Mesendoderm (in vitro differentiated cells): ENCODE measurements at regions not wholly inside any gene's neighbourhood (a gene's known extent, or its start where the extent isn't known, plus 50 kb on each side); places are given as distances from the start of the nearest gene placed in this dataset.

Source experiments
- DNase-seq: peaks from one replicate; pipeline ENCODE4 v3.0.0; 2013
- H2AK5ac ChIP-seq: 2 replicates; pipeline ENCODE4 v1.6.1; 2013; ENCODE audit warnings: low read length, inconsistent platforms
- H2BK120ac ChIP-seq: 2 replicates; pipeline ENCODE4 v1.6.1; 2013; ENCODE audit warnings: low read depth, mild to moderate bottlenecking, low read length, moderate library complexity, mixed read lengths
- H2BK15ac ChIP-seq: replicated peaks from 2 replicates; pipeline ENCODE4 v1.6.1; 2013; ENCODE audit warnings: low read depth, mild to moderate bottlenecking, moderate library complexity
- H2BK5ac ChIP-seq: 2 replicates; pipeline ENCODE4 v1.6.1; 2013; ENCODE audit warnings: low read length, inconsistent platforms
- H3K18ac ChIP-seq: 2 replicates; pipeline ENCODE4 v1.6.1; 2013; ENCODE audit warnings: mild to moderate bottlenecking, low read length, mixed read lengths
- H3K23ac ChIP-seq: one replicate; pipeline ENCODE4 v1.6.1; 2013; ENCODE audit warnings: low read length
- H3K27ac ChIP-seq: 2 replicates; pipeline ENCODE4 v1.5.1; 2013; ENCODE audit warnings: low read depth, mild to moderate bottlenecking, inconsistent platforms, low read length, moderate library complexity
- H3K27me3 ChIP-seq: 2 replicates; pipeline ENCODE4 v1.6.1; 2013; ENCODE audit warnings: low read length, control low read depth, mild to moderate bottlenecking, inconsistent platforms; ENCODE audit not compliant: insufficient read depth, poor library complexity
- H3K36me3 ChIP-seq: 2 replicates; pipeline ENCODE4 v1.6.1; 2013; ENCODE audit warnings: low read length, inconsistent platforms; ENCODE audit not compliant: control insufficient read depth, insufficient read depth
- H3K4ac ChIP-seq: one replicate; pipeline ENCODE4 v1.6.1; 2013; ENCODE audit warnings: low read depth, mild to moderate bottlenecking, low read length, moderate library complexity
- H3K4me1 ChIP-seq: 2 replicates; pipeline ENCODE4 v1.6.1; 2013; ENCODE audit warnings: low read depth, low read length, inconsistent platforms; ENCODE audit not compliant: control insufficient read depth
- H3K4me2 ChIP-seq: 2 replicates; pipeline ENCODE4 v1.6.1; 2013; ENCODE audit warnings: low read length
- H3K4me3 ChIP-seq: 2 replicates; pipeline ENCODE4 v1.5.1; 2013; ENCODE audit warnings: mild to moderate bottlenecking, low read length
- H3K56ac ChIP-seq: one replicate; pipeline ENCODE4 v1.6.1; 2013; ENCODE audit warnings: low read length
- H3K79me1 ChIP-seq: 2 replicates; pipeline ENCODE4 v1.6.1; 2013; ENCODE audit warnings: low read length, inconsistent platforms
- H3K79me2 ChIP-seq: 2 replicates; pipeline ENCODE4 v1.6.1; 2013; ENCODE audit warnings: mild to moderate bottlenecking, low read length; ENCODE audit not compliant: control insufficient read depth, insufficient read depth
- H3K9ac ChIP-seq: 2 replicates; pipeline ENCODE4 v1.6.1; 2013; ENCODE audit warnings: low read length, inconsistent platforms
- H4K5ac ChIP-seq: one replicate; pipeline ENCODE4 v1.6.1; 2013; ENCODE audit warnings: low read length
- H4K8ac ChIP-seq: one replicate; pipeline ENCODE4 v1.6.1; 2013; ENCODE audit warnings: low read depth, mild to moderate bottlenecking, control low read depth, low read length, moderate library complexity
- WGBS: extraction: QIAGEN DNeasy Blood & Tissue Kit; methylation state at CpG from one replicate; pipeline ENCODE4 v1.1.7; 2013; ENCODE audit warnings: low lambda C conversion rate, missing lambda C conversion rate; ENCODE audit not compliant: insufficient coverage; ENCODE audit errors: extremely low coverage; 5-methylcytosine and 5-hydroxymethylcytosine counted together

DNA sequence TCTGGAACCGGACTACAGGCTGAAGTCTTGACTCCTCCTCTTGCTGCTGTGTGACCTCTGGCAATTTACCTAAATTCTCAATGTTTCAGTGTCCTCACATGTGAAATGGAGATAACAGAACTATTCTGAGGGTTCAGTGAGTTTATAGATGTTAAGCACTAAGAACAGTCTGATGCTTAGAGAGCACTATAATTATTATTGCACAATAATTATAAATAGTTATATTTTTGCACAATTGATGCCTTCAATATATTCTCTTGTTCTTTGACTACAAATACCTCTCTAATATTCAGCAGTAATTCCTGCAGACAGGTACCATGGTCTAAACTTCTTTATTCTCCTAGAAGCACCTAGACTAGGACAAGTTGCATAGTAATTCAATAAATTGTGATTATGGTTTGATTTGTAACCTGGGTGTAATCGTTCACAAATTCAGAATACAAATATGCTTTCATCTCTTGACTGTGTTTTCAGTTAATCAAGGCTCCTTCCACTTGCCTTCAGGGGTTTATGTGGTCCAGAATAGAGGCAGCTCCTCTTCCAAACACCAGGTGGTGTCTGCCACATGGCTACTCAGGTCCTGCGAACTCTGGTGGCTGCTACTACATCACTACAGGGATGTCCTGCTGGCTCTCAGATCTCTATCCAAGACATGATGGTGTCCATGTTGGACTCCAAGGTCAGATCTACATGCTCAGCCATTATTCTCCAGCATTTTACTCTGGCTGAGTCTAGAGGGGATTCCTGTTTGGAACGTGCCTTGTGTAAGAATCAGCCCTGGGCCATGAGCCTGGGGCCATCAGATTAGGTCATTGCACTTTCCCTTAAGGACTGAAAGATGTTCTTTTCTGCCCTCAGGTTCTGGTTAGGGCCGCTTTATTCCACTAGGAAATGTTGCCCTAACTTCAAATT, 103.4 kb downstream of the QRFPR start:
- Histone ChIP-seq H4K5ac (no peak overlapping the region), H2BK5ac (no peak overlapping the region), H2AK5ac (no peak overlapping the region), H3K4ac (no peak overlapping the region), H3K23ac (no peak overlapping the region), H3K79me2 (no peaks in the 10 kb centered on the region), H3K9ac (no peak overlapping the region), H2BK15ac (no peak overlapping the region), H3K4me2 (no peak overlapping the region), H4K8ac (no peak overlapping the region), H3K18ac (no peak overlapping the region), H3K27ac (no peak overlapping the region), H3K4me1 (no peaks in the 10 kb centered on the region), H3K36me3 (no peaks in the 10 kb centered on the region), H3K27me3 (no peaks in the 10 kb centered on the region), H3K56ac (no peak overlapping the region), H3K79me1 (no peaks in the 10 kb centered on the region), H2BK120ac (no peak overlapping the region), H3K4me3 (no peak overlapping the region)
- WGBS: no CpG with 5 or more reads among the region's 5 CpGs
- DNase-seq: peak; percentile 83

DNA sequence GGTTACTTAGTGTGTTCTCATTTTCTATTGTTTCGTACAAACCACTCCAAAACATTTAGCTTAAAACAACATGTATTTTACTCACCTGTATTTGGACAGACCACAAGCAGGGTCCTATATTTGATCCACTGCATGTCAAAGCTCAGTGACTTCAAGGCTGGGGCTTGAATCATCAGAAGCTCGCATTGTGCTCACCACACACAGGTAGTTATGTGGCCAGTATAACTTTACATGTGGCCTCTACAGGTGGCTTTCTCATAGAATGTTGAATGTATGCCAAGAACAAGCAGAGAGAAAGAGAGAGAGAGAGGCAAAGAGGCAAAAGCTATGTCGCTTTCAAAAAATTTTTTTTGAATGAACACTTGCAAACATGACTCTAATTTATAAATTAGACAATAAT, 107.6 kb downstream of the QRFPR start:
- H2AK5ac ChIP-seq: no peak overlapping the region
- no peak overlapping the region for H4K8ac ChIP-seq
- H3K18ac ChIP-seq: no peak overlapping the region
- no peak for DNase-seq
- H3K79me2 ChIP-seq: no peaks in the 10 kb centered on the region
- WGBS: no CpG with 5 or more reads among the region's 3 CpGs
- no peaks in the 10 kb centered on the region for H3K27me3 ChIP-seq
- no peak overlapping the region for H4K5ac ChIP-seq
- no peak overlapping the region for H3K56ac ChIP-seq
- H3K4me2 ChIP-seq: no peak overlapping the region
- H3K4me1 ChIP-seq: peaks cover 8% of the 10 kb centered on the region
- no peak overlapping the region for H3K9ac ChIP-seq
- no peak overlapping the region for H3K4ac ChIP-seq
- no peak overlapping the region for H3K27ac ChIP-seq
- peak overlapping the region; percentile 92 for H2BK15ac ChIP-seq
- H3K4me3 ChIP-seq: no peak overlapping the region
- H3K23ac ChIP-seq: no peak overlapping the region
- no peaks in the 10 kb centered on the region for H3K36me3 ChIP-seq
- H2BK5ac ChIP-seq: no peak overlapping the region
- no peaks in the 10 kb centered on the region for H3K79me1 ChIP-seq
- H2BK120ac ChIP-seq: no peak overlapping the region

DNA sequence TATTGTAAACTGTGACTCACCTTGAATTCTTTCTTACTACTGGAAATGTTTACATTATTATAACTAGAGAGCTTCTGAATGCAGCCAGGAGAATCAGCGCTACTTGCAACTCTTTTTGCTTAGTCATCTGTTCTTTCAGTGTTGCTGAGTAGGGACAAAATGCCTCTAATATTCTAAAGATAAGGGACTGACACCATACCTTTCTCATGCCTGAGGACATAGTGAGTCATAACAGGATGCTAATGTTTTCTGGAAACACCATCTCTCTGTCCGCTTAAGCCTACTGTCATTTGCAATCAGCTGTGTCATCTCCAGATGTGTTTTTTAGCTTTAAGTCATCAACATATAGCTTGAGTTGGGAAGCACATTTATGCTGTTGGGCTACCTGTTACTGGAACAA, 108.3 kb downstream of the QRFPR start:
- H4K5ac ChIP-seq: no peak overlapping the region
- H2BK15ac ChIP-seq: no peak overlapping the region
- no peaks in the 10 kb centered on the region for H3K27me3 ChIP-seq
- no peak overlapping the region for H3K23ac ChIP-seq
- H3K9ac ChIP-seq: no peak overlapping the region
- no peak overlapping the region for H3K18ac ChIP-seq
- no peak overlapping the region for H3K4me2 ChIP-seq
- peak; percentile 92 for DNase-seq
- H2BK5ac ChIP-seq: no peak overlapping the region
- no peak overlapping the region for H2AK5ac ChIP-seq
- H3K36me3 ChIP-seq: no peaks in the 10 kb centered on the region
- no peak overlapping the region for H3K4me3 ChIP-seq
- H3K56ac ChIP-seq: no peak overlapping the region
- peaks cover 8% of the 10 kb centered on the region for H3K4me1 ChIP-seq
- H3K79me2 ChIP-seq: no peaks in the 10 kb centered on the region
- H3K79me1 ChIP-seq: no peaks in the 10 kb centered on the region
- no peak overlapping the region for H3K4ac ChIP-seq
- no peak overlapping the region for H3K27ac ChIP-seq
- H2BK120ac ChIP-seq: no peak overlapping the region
- no CpG with 5 or more reads among the region's 2 CpGs for WGBS
- no peak overlapping the region for H4K8ac ChIP-seq

DNA sequence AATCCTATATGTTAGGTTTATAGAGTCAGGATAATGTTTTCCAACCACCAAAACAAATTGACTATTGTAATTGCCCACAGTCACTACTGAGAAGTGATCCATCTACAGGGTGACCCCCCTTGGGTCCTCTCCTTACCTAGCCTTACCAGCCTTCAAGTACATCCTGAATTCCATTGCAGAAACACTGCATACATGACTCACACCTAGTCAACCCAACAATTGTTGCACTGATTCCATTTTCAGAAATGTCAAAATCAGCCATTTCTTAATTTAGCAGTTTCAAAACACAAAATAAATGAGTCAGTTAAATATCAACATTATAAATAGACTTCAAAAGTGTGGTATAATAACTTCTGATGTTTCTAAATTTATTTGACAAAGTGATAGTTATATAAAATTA, 106.3 kb upstream of the TNIP3 start:
- Histone ChIP-seq H3K4me1 (peaks cover 8% of the 10 kb centered on the region), H4K5ac (no peak overlapping the region), H3K27me3 (no peaks in the 10 kb centered on the region), H3K27ac (no peak overlapping the region), H3K79me2 (no peaks in the 10 kb centered on the region), H3K4me2 (no peak overlapping the region), H2BK15ac (no peak overlapping the region), H4K8ac (no peak overlapping the region), H3K56ac (no peak overlapping the region), H3K18ac (no peak overlapping the region), H2BK5ac (no peak overlapping the region), H3K9ac (no peak overlapping the region), H3K4me3 (no peak overlapping the region), H3K36me3 (no peaks in the 10 kb centered on the region), H3K4ac (no peak overlapping the region), H3K79me1 (no peaks in the 10 kb centered on the region), H2AK5ac (no peak overlapping the region), H2BK120ac (no peak overlapping the region), H3K23ac (no peak overlapping the region)
- no peak for DNase-seq

DNA sequence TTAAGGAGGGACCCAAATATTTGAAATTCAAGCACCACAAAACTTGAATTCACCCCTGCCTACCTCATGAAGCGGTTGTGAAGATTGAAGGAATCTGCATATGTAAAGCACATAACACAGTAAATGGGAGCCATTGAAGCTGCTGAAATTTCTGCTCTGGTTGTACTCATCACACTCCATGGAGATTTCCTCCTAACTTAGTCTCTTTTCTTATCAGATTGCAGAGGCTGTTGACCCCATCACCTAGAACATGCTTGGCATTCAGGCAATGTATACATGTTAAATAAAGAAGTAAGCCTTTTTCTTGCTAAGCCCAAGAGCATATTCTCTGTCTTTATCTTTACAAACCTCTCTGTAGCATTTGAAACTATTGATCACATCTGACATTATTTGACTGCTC, 104.9 kb upstream of the TNIP3 start:
- no peak overlapping the region for H2AK5ac ChIP-seq
- H3K9ac ChIP-seq: no peak overlapping the region
- WGBS: no CpG with 5 or more reads among the region's 1 CpG
- no peak overlapping the region for H4K5ac ChIP-seq
- no peaks in the 10 kb centered on the region for H3K79me2 ChIP-seq
- H3K36me3 ChIP-seq: no peaks in the 10 kb centered on the region
- H3K4me3 ChIP-seq: no peak overlapping the region
- no peak overlapping the region for H4K8ac ChIP-seq
- H2BK15ac ChIP-seq: no peak overlapping the region
- no peak overlapping the region for H3K23ac ChIP-seq
- peak; percentile 64 for DNase-seq
- H3K79me1 ChIP-seq: no peaks in the 10 kb centered on the region
- peaks cover 8% of the 10 kb centered on the region for H3K4me1 ChIP-seq
- H2BK120ac ChIP-seq: no peak overlapping the region
- no peak overlapping the region for H3K4ac ChIP-seq
- H3K27ac ChIP-seq: no peak overlapping the region
- no peak overlapping the region for H3K18ac ChIP-seq
- no peaks in the 10 kb centered on the region for H3K27me3 ChIP-seq
- H3K56ac ChIP-seq: no peak overlapping the region
- no peak overlapping the region for H3K4me2 ChIP-seq
- no peak overlapping the region for H2BK5ac ChIP-seq

DNA sequence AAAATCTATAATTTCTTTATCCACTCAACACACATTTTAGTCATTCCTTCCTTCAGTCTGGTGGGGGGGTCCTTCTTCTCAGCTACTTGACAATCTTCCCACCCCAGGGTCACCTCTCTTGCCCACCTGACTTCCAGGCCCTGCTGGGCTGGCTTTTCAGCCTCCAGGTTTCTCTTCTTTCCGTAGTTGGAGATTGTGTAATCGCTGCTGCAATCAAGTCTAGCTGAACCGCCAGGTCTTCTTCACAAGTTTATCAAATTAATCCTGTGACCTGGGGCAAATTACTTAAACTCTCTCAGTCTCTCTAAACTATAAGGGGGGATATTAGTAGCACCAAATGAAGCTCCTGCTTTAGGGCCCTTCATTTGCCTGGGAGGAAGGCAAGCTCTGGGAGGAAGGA, 102.9 kb upstream of the TNIP3 start:
- Histone ChIP-seq H3K79me1 (no peaks in the 10 kb centered on the region), H3K23ac (no peak overlapping the region), H2AK5ac (no peak overlapping the region), H3K56ac (no peak overlapping the region), H3K9ac (no peak overlapping the region), H4K8ac (no peak overlapping the region), H3K4me2 (no peak overlapping the region), H3K27ac (no peak overlapping the region), H3K18ac (no peak overlapping the region), H4K5ac (no peak overlapping the region), H3K4me1 (peaks cover 8% of the 10 kb centered on the region), H3K36me3 (no peaks in the 10 kb centered on the region), H3K79me2 (no peaks in the 10 kb centered on the region), H2BK5ac (no peak overlapping the region), H3K4ac (no peak overlapping the region), H2BK15ac (no peak overlapping the region), H3K27me3 (no peaks in the 10 kb centered on the region), H3K4me3 (no peak overlapping the region), H2BK120ac (no peak overlapping the region)
- no peak for DNase-seq
- no CpG with 5 or more reads among the region's 3 CpGs for WGBS
